Inflammatory macrophage treated with lipopolysaccharide for 4 hours (primary cell): ENCODE measurements at regions not wholly inside any gene's neighbourhood (a gene's known extent, or its start where the extent isn't known, plus 50 kb on each side); places are given as distances from the start of the nearest gene placed in this dataset.
"Not testable (repeated sequence)": the region's sequence is repeated elsewhere in the genome, so short reads cannot be mapped to it uniquely, and the experiment has no call there.

ENCODE experiments used
- DNase-seq: peaks from one replicate; pipeline ENCODE4 v3.0.0-alpha.2; 2020

DNA sequence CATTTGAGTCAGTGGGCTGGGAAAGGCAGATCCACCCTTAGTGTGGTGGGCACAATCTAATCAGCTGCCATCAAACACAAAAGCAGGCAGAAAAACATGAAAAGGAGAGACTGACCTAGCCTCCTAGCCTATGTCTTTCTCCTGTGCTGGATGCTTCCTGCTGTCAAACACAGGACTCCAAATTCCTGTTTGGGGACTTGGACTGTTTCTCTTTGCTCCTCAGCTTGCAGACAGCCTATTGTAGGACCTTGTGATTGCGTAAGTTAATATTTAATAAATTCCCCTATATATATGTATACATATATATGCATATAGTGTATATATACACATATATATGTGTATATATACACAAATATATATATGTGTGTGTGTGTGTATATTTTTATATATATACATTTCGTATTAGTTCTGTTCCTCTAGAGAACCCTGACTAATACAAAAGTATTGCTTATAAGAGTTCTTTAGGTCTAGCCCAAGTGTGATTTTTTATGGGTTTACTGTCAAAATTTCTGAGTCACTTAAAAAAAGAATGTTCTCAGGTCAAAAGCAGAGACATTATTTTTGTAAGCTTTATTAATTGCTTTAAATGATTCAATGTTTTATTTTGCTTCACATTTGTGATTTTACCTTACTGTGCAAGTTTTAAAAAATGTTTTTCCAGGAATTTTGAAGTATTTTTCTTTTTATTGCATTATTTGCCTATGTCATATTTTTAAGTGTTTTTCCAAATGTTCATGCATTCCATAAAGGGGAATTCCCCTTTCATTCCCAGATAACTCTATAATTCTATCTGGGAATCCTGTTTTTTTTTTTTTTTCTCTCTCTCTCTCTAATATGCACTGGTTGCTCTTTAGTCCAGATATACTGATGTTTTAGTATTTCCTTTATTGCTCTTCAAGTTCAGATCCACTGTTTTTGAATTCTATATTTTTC is 92.1 kb upstream of the ADAMTS5 start:
- no peak for DNase-seq

DNA sequence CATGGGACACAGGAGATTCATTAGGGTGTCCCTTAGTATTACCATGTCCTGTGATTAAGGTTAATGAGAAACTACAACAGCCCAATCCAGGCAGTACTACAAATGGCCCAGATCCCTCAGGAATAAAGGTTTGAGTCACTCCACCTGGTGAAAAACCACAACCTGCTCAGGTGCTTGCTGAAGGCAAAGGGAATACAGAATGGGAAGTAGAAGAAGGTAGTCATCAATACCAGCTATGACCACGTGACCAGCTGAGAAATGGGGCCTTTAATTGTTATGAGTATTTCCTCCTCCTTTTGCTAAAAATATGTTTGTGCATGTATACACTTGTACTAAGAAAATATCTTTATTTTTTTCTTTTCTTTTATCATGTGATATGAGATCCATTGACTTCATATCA is 91.1 kb upstream of the ADAMTS5 start:
- DNase-seq = no peak

DNA sequence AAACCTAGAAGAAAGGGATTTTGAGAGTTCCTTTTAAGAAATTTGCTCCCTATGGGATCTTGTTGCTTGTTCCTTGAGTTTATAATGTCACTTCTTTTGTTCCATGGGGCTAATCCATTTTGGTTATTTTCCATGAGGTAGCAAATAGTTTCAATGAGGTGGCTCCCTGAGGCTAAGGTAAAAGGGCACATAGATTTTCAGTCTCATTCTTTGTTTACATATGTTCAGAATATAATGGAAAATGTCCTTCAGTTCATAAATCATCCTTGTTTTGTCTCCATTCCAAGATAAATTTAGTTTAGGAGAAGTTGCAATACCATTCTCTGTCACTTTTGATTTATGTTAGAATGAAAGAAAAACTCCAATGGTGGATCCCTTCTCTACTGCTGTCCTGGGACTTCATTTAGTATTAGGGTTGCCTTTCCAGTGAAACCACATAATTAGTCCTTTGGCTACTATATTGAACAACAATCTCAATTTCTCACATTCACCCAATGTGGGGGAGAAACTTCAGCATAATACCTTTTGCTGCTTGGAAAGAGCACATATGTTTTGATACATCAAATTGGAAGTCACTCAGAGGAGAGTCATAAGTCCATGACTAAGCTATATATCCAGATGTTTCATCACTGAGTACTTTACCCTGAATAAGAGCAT is 80.9 kb upstream of the ADAMTS5 start:
- peak; percentile 3 for DNase-seq

DNA sequence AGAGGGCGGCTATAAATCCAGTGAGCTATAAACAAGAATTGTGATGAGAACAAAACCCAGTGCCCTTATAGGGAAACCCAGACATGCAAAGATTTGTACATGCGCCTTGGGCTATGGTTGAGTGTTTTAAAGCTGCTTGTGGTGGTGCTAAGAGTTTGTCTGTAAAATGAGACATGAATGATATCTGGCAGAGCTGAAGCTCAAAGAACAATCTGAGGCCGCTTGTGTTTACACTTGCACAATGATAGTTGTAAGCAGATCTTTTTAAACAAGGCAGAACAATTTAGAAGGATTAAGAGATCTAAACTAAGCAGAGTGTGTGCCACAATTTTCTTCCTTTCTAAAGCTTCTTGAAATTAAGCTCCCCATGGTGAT is 80.4 kb upstream of the ADAMTS5 start:
- no peak for DNase-seq

DNA sequence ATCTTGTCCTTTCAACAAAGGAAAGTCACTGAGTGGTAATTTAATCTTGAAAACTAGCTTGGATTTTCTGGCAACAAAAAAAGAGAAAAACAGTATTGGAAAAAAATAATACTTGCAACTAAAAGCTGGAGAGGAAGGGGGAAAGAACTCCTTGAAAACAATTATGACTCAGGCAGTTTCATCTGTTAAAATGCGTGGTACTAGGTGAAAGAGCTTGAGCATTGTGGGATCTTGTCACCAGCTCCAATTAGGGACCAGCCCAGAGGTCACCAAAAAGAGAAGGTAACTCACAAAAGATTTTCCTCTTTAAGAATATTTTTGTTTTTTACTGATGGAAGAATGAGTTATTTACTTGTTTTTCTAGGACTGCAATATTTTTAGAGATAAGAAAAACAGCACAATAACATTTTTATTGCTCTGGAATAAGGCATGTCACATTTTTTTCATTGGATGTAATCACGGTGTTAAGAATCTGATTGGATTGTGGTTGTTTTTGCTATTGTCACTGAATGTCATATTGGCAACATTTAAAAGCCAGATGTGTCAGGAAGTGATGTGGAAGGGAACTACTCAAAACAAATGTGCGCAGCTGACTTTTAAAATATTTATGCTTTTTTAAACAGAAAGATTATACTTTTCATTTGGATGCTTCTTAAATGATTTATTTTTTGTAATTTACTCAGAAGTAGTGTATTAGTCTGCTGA is 78.5 kb upstream of the ADAMTS5 start:
- no peak for DNase-seq

DNA sequence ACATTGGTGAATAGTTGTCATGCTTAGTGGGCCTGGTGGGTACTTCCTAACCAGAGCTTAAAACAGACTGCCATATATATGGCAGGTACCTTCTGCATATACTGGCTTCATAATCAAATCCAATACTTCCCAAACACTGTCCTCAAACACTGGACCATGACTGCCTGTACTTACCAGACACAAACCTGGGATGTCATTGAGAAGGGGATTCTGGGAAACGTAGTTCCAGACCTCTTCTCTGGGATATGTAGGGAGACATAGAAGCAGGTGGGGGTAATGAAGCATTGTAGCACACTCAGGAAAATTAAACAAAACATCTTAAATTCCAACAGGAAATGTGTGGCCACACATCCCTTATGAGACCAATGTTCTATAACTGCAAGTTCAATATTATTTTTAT is 76.5 kb upstream of the ADAMTS5 start:
- no peak for DNase-seq

DNA sequence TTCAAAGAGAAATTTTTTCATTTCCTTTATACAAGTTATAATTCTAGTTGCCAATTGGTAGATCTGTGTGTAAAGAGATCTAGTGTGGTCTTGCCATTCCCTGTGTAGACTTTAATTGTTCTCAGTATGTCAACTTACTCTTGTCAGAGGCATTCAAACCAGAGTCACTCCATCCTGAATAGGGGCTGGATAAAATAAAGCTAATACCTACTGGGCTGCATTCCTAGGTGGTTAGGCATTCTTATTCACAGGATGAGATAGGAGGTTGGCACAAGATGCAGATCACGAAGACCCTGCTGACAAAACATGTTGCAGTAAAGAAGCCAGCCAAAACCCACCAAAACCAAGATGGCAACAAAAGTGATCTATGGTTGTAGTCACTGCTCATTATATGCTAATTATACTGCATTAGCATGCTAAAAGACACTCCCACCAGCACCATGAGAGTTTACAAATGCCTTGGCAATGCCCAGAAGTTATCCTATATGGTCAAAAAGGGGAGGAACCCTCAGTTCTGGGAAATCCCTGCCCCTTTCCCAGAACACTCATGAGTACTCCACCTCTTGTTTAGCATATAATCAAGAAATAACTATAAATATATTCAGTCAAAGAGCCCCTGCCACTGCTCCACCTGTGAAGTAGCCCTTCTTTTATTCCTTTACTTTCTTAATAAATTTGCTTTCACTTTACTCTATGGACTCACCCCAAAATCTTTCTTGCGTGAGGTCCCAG is 74.0 kb upstream of the ADAMTS5 start:
- no peak for DNase-seq

DNA sequence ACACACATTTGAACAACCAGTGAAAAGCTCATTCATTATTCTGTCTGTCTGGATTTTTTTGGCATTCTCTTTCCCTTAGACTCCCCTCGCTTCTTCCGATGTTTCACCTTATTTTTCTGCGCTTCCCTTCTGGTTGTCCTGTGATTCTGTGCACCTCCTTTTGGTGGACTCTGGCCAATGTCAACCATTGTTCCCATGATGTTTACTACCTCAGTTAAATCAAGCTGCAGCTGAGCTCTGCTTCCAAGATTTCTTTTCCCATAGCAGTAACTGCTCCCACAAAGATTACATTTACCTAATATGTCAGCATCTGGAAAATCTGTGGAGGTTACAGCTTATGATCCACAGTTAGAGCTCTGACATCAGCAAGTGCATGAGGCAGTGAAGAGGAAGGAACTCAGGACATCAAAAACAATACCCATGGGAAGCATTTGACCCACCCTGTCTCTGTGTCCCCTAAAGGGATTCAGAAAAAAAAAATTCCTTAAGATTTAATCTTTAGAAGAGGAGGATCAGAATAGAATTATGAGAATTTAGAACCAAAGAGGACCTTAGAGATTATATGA is 69.9 kb upstream of the ADAMTS5 start:
- DNase-seq = no peak

DNA sequence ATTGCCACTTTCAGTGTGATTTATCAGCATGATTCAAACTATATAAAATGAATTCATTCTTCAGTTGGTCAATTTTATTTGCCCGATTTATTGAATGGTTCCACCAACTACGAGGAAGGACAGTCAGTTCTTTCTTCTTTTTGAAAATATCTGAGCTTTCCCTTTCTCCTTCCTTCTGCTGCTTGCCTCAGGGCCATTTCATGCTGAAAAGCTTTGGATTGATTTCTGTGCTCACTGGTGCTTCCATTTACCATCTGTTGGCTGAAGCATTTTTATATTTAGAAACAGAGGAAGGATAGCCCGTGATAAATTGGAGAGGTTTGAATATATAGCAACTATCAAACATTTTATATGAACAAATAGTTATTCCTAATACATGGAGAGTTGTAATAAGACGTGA is 68.9 kb upstream of the ADAMTS5 start:
- no peak for DNase-seq

DNA sequence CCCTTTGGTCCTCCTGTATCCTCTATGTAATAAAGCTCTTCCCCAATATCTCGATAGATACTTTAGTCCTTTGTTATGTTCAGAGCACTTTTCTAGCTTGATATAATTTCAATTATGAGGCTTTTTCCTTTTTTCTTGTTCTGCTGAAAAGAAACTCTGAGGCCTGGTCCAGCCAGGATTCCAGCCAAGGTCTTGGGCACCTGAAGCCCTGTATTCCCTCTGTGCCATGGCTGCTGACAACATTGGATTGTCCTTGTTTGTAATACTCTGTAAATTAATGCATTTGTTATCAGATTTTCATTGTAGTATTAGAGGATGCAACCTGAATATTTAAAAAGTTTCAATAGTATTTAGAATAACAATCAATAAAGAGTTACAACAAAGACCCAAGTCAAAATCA is 67.9 kb upstream of the ADAMTS5 start:
- DNase-seq = no peak

DNA sequence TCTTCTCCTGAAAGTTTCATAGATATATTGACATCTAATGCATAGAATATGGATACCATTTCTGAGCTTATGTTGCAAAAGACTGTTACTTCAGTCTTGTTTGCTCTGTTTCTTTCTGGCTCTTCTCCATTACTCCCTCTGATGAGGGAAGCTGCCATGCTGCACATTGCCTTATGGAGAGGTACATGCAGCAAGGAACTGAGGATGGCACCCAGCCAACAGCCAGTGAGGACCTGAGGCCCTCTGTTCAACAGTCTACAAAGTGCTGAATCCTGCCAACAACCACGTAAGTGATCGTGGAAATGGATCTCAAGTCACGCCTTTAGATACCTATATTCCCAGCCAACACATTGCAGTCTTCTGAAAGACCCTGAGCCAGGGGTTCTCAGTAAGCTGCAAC is 66.6 kb upstream of the ADAMTS5 start:
- DNase-seq = no peak

DNA sequence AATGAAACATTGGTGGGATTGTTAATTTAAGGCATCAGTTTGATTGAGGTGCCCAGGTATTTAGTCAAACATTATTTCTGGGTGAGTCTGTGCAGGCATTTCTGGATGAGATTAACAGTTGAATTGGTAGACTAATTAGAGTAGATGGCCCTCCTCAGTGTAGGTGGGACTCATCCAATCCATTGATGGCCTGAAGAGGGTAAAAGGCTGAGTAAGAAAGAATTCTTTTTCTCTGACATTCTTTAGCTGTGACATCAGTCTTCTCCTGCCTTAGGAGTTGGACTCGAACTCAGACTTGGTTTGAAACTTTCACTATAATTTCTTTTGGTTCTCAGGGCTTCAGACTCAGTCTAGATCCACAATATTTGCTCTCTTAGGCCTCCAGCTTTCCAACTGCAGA is 59.6 kb upstream of the ADAMTS5 start:
- no peak for DNase-seq

DNA sequence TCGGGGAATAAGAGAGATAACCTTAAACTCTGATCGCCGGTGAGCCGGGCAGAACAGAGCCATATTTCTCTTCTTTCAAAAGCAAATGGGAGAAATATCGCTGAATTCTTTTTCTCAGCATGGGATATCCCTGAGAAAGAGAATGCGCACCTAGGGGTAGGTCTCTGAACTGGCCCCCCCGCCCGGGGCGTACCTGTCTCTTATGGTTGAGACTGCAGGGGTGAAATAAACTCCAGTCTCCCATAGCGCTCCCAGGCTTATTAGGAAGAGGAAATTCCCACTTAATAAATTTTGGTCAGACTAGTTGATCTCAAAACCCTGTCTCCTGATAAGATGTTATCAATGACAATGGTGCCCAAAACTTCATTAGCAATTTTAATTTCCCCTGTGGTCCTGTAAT is 58.8 kb upstream of the ADAMTS5 start:
- not testable (repeated sequence) for DNase-seq

DNA sequence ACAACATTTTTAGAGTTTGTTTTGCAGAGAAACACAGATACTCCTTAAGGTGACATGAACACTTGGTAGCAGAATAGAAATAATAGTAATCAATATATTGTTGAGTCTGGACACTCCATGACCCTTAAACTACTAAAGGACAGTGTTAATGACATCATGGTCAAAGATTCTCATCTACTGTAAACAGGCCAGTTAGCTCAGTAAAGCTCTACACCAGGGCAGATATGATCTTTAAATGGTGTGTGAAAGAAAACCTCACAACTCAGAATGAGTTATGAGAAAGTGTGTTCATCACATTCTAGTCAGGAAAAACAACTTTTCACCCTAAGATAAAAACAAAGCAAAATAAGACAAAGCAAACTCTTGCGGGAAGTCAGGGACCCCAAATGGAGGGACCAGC is 58.1 kb upstream of the ADAMTS5 start:
- DNase-seq = no peak

DNA sequence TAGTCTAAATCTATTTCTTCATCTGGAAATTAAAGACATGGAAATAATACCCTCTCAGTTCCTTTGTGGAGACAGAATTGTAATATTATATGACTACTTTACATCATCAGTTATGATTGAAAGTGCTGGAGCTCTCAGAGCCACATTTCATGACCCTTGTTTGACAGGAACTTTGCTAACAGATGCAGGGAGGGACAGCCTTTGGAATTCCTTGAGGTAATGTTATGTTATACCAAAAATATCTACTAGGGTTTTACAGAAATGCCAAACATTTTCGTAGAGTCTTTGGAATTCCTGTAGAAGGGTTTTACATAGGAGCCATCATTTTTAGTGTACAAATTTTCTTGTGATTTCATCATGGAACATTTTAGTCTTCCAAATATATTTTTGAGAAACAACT is 57.4 kb upstream of the ADAMTS5 start:
- DNase-seq = no peak

DNA sequence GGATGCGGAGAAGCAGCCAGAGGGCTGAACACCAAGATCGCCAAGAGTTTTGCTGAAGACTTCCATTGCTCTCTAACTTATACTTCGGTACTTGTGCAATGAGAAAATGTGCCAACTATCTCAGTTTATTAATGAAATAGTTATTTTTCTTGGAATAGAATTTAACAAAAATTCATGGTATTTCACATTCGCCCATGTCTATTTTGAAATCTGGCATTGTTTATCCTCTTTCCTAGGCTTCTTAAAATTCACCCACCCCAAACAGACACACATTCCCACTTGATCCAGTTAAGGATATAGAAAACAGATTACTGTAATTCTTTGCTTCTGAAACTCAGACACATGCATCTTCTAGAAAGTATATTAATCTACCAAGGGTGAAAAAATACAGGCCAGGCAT is 56.3 kb upstream of the ADAMTS5 start:
- DNase-seq = no peak

DNA sequence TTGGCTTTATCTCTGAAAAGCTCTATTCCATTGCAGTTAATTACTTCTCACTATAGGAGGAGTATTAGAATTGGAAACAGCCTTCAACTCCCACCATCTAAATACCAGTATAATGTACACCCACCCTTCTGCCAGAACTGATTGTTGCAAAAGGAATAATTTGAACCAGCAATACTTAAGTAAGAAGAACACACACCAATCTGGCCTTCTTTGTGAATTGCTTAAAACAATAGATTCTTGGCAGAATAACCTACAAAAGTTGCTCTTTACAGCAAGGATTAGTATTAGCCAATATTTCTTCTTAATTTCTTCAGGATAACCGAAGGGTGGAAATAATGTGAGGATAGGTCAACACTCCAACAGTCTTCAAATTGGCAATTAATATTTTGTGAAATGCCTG is 54.9 kb upstream of the ADAMTS5 start:
- DNase-seq = no peak

DNA sequence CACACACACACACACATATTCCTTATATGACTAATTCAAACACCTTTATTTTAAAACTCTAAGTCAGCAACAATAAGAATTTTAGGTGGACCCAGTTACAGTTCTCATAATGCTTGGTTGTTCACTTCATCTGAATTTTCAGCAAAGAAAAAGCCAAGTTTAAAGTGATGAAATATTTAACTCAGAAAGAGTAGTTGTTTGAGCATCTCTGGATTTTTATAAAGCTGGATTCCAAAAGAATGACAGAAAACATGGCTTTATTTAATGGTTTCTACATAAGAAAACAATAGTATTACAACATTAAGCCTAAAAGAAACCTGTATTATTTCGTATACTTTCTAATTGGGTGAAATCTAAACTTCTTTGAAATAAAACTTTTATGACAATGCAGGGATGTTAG is 54.2 kb upstream of the ADAMTS5 start:
- no peak for DNase-seq

DNA sequence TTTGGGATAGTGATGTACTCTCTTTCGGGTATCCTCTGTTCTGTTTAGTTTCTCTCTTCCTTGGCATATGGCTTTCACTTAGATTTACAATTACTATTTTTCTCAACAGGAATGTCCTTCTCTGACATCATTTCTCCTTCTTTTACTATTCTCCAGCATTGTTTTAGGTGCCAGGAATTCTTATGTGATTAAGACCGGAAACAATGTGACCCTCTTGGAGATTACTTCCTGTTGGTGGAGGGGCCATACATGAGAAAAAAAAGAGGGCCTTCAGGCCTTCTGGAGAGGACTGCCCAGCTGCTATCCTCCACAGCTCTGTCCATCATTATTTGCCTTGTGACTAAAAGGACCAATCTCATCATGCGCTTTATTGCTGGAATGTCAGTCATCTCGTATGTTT is 50.4 kb upstream of the ADAMTS5 start:
- DNase-seq = no peak
